ENCODE measurements at regions not wholly inside any gene's neighbourhood (a gene's known extent, or its start where the extent isn't known, plus 50 kb on each side); places are given as distances from the start of the nearest gene placed in this dataset.
"Not testable (repeated sequence)": the region's sequence is repeated elsewhere in the genome, so short reads cannot be mapped to it uniquely, and the experiment has no call there.

DNA sequence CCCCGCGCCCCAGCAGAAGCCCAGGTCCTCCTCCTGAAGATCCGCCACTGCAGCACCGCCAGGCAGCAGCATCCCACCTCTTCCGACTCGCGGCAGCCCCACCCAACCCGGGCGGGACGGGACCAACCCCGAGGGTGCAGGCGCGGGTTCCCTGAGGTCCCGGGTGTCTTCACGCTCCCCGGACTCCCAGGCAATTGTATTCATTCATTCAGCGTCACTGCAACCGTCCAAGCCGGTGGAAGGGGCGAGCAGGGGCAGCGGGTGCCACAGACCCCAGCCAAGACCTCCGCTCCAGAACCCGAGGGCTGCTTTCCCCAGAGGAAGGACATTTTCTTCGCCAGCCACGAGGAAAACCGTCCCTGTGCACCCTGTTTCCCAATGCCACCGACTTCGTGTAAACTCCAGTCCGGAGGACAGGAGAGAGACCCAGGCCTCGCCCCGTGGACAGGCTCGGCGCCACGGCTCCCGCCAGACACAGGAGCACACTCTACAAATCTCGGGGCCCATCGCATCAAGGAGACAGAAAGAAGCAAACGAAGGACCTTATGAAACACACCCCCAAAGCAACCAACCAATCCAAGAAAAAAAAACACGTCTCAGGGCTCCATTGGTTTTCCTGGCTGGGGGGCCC lies 1471.5 kb downstream of the FOXD4L5 start:
- peaks cover 10% of the 10 kb centered on the region for H3K4me1 ChIP-seq (ENCODE audit: control insufficient read depth, insufficient read depth, low read length, poor library complexity, severe bottlenecking)
- DNase-seq; H3K27me3 ChIP-seq (replicated peaks; ENCODE audit: control insufficient read depth, insufficient read depth, low read length, poor library complexity, severe bottlenecking); H3K36me3 ChIP-seq (ENCODE audit: control insufficient read depth, insufficient read depth, low read length); H3K27ac ChIP-seq (ENCODE audit: insufficient read depth, low read length, poor library complexity, severe bottlenecking); H3K9me3 ChIP-seq (ENCODE audit: control insufficient read depth, low read length); H3K4me3 ChIP-seq (ENCODE audit: insufficient read depth, low read depth, low read length, poor library complexity, severe bottlenecking): not testable (repeated sequence)

DNA sequence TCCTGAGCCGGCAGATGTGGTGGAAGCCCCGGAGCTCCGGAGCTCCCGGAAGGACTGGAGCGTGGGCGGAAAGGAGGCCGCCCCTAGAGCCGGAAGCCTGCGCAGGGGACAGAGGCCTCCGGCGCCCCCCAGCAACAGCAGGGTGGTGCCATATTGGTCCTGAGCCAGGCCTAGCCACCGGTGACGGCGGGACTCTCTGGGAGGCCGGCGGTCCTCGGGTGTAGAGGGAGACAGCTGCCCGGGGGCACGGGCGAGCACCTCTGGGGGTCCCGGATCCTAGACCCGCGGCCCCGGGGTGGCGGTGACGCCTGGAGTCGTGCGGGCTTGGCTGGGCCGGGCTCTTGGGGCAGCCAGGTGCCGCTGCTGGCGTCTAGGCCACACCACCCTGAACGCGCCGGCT lies 1472.2 kb downstream of the FOXD4L5 start:
- not testable (repeated sequence) for H3K27me3 ChIP-seq (replicated peaks; ENCODE audit: control insufficient read depth, insufficient read depth, low read length, poor library complexity, severe bottlenecking); H3K9me3 ChIP-seq (ENCODE audit: control insufficient read depth, low read length); H3K4me3 ChIP-seq (ENCODE audit: insufficient read depth, low read depth, low read length, poor library complexity, severe bottlenecking); H3K4me1 ChIP-seq (ENCODE audit: control insufficient read depth, insufficient read depth, low read length, poor library complexity, severe bottlenecking); DNase-seq; H3K36me3 ChIP-seq (ENCODE audit: control insufficient read depth, insufficient read depth, low read length); H3K27ac ChIP-seq (ENCODE audit: insufficient read depth, low read length, poor library complexity, severe bottlenecking)

DNA sequence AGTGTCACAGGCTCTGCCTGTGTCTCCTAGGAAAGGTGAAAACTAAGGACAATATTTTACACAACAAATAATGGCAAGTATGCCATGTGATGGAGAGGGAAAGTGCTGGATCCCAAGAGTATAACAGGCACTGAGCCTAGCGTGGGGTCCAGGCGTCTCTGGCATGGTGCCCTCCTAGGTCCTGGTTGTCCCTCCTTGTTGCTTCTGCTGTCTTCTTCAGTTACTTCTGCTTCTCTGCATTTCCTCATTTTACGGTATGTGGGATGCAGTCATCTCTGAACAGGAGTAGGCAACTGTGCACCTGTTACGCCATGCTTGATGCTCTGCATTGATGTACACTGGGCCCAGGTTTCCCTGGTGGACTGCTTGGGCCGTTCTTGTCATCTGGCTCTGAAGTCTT lies 1480.8 kb downstream of the FOXD4L5 start:
- H3K27ac ChIP-seq (ENCODE audit: insufficient read depth, low read length, poor library complexity, severe bottlenecking); H3K4me3 ChIP-seq (ENCODE audit: insufficient read depth, low read depth, low read length, poor library complexity, severe bottlenecking); H3K27me3 ChIP-seq (replicated peaks; ENCODE audit: control insufficient read depth, insufficient read depth, low read length, poor library complexity, severe bottlenecking); DNase-seq; H3K9me3 ChIP-seq (ENCODE audit: control insufficient read depth, low read length); H3K36me3 ChIP-seq (ENCODE audit: control insufficient read depth, insufficient read depth, low read length); H3K4me1 ChIP-seq (ENCODE audit: control insufficient read depth, insufficient read depth, low read length, poor library complexity, severe bottlenecking): not testable (repeated sequence)

DNA sequence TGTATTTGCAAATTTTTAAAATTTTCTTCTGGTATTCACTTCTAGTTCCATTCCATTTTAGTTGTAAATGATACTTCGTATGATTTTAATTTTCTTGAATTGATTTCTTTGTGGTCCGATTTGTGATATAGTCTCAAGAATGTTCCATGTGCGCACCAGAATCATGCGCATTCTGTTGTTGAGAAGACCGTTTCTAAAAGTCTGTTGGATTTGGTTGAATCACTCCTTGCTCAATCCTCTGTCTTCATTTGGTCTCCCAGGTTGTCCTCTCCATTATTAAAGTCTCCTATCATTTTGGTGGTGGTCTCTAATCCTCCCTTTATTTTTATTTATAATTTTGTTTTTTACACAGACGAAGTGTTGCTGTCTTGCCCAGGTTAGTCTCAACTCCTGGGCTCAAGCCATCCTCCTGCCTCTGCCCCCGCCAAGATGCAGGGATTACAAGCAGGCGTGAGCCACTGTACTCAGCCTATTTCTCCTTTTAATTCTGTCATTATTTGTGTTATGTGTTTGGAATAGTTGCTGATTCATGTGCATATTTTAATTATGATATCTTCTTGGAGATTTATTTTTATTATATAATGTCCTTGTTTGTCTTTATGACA lies 1490.8 kb downstream of the FOXD4L5 start:
- H3K36me3 ChIP-seq (ENCODE audit: control insufficient read depth, insufficient read depth, low read length); H3K4me1 ChIP-seq (ENCODE audit: control insufficient read depth, insufficient read depth, low read length, poor library complexity, severe bottlenecking); H3K27me3 ChIP-seq (replicated peaks; ENCODE audit: control insufficient read depth, insufficient read depth, low read length, poor library complexity, severe bottlenecking); H3K27ac ChIP-seq (ENCODE audit: insufficient read depth, low read length, poor library complexity, severe bottlenecking); H3K9me3 ChIP-seq (ENCODE audit: control insufficient read depth, low read length); DNase-seq; H3K4me3 ChIP-seq (ENCODE audit: insufficient read depth, low read depth, low read length, poor library complexity, severe bottlenecking): not testable (repeated sequence)

DNA sequence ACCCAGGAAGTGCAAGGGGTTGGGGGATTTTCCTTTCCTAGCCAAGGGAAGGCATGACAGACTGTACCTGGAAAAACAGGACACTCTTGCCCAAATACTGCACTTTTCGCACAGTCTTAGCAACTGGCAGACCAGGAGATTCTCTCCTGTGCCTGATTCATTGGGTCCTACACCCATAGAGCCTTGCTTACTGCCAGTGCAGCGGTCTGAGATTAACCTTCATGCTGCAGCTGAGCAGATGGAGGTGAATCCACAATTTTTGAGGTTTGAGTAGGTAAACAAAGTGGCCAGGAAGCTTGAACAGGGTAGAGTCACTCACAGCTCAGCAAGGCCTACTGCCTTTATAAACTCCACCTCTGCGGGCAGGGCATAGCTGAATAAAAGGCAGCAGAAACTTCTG lies 1497.6 kb downstream of the FOXD4L5 start:
- H3K4me3 ChIP-seq (ENCODE audit: insufficient read depth, low read depth, low read length, poor library complexity, severe bottlenecking); H3K36me3 ChIP-seq (ENCODE audit: control insufficient read depth, insufficient read depth, low read length); H3K27ac ChIP-seq (ENCODE audit: insufficient read depth, low read length, poor library complexity, severe bottlenecking); DNase-seq; H3K9me3 ChIP-seq (ENCODE audit: control insufficient read depth, low read length); H3K27me3 ChIP-seq (replicated peaks; ENCODE audit: control insufficient read depth, insufficient read depth, low read length, poor library complexity, severe bottlenecking); H3K4me1 ChIP-seq (ENCODE audit: control insufficient read depth, insufficient read depth, low read length, poor library complexity, severe bottlenecking): not testable (repeated sequence)

DNA sequence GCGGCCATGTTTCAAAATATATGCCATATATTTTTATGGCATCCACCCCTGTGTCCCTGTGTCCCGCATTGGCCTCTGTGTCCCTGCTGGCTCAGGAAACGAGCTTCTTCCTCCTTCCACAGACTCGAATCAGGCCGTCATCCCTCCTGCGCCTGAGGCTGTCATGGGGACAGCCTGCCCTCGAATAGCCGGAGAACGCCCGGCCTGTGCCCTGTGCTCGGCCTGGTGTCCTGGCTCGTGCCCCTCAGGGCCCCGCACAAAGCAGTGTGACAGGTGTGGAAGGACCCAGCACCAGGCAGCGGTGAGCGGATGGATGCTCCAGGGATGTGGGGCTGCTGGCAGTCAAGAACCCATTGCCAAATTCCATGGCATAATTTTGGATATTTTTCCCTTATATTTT lies 1500.0 kb downstream of the FOXD4L5 start:
- not testable (repeated sequence) for H3K27me3 ChIP-seq (replicated peaks; ENCODE audit: control insufficient read depth, insufficient read depth, low read length, poor library complexity, severe bottlenecking); H3K4me3 ChIP-seq (ENCODE audit: insufficient read depth, low read depth, low read length, poor library complexity, severe bottlenecking); H3K27ac ChIP-seq (ENCODE audit: insufficient read depth, low read length, poor library complexity, severe bottlenecking); H3K4me1 ChIP-seq (ENCODE audit: control insufficient read depth, insufficient read depth, low read length, poor library complexity, severe bottlenecking); DNase-seq; H3K9me3 ChIP-seq (ENCODE audit: control insufficient read depth, low read length); H3K36me3 ChIP-seq (ENCODE audit: control insufficient read depth, insufficient read depth, low read length)

DNA sequence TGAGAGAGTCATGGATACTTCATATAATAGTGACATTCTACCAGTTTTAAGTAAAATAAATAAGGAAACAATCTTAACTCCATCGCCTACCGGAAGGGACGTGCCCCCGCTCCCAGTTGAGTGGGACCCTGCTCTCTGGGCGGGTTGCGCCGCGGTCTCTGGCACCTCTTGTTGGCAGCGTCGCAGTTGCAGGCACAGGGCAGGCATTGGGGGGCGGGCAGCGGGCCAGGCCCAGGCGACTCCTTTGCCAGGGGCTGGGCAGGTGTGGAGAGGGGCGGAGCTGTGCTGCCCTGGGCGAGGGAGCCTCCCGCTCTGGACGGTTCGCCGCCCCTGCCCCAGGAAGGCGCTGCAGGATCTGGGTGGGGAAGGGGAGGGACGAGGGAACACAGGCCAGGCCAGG lies 1500.6 kb downstream of the FOXD4L5 start:
- H3K27ac ChIP-seq (ENCODE audit: insufficient read depth, low read length, poor library complexity, severe bottlenecking); H3K4me3 ChIP-seq (ENCODE audit: insufficient read depth, low read depth, low read length, poor library complexity, severe bottlenecking); H3K27me3 ChIP-seq (replicated peaks; ENCODE audit: control insufficient read depth, insufficient read depth, low read length, poor library complexity, severe bottlenecking); DNase-seq; H3K36me3 ChIP-seq (ENCODE audit: control insufficient read depth, insufficient read depth, low read length); H3K9me3 ChIP-seq (ENCODE audit: control insufficient read depth, low read length); H3K4me1 ChIP-seq (ENCODE audit: control insufficient read depth, insufficient read depth, low read length, poor library complexity, severe bottlenecking): not testable (repeated sequence)

DNA sequence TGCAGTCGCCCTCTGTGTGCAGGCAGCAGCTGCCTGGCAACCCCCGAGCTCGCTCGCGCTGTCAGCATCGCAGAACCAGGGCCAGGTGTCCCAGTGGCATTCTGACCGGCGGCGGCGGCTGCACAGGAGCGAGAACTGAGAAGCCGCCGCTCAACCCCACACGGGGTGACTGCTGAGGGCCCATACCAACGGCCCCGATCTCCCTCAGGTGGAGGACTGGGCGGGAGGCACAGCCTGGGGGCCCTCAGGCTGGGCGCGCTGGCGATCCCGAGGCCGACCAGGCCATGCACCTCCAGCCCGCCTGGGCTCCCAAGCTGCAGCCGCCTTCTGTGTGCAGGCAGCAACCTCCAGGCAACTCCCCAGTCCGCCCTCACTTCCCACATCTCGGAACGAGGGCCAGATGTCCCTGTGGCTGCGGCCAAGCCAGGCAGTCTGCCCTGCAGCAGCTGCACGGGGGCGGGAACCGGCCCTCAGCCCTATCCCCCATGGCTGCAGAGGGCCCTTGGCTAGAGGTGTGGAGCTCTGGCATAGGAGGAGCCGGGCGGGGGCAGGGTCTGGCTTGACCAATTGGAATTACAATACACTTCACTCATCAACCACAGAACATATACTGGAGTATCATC lies 1503.1 kb downstream of the FOXD4L5 start:
- not testable (repeated sequence) for H3K9me3 ChIP-seq (ENCODE audit: control insufficient read depth, low read length); H3K27ac ChIP-seq (ENCODE audit: insufficient read depth, low read length, poor library complexity, severe bottlenecking); H3K4me1 ChIP-seq (ENCODE audit: control insufficient read depth, insufficient read depth, low read length, poor library complexity, severe bottlenecking); H3K4me3 ChIP-seq (ENCODE audit: insufficient read depth, low read depth, low read length, poor library complexity, severe bottlenecking); DNase-seq; H3K36me3 ChIP-seq (ENCODE audit: control insufficient read depth, insufficient read depth, low read length); H3K27me3 ChIP-seq (replicated peaks; ENCODE audit: control insufficient read depth, insufficient read depth, low read length, poor library complexity, severe bottlenecking)

DNA sequence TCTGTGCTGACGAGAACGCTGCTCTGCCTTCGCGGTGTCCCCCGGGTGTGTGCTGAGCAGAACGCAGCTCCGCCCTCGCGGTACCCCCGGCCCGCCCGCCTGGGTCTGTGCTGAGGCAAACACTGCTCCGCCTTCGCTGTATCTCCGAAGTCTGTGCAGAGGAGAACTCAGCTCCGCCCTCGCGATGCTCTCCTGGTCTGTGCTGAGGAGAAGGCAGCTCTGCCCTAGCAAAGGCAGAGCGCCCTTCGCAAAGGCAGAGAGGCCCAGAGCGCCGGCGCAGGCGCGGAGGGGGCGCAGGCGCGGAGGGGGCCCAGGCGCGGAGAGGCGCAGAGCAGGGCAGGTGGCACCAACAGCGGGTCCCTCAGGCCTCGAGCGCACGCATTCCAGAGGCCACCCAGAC lies 1503.6 kb downstream of the FOXD4L5 start:
- not testable (repeated sequence) for H3K36me3 ChIP-seq (ENCODE audit: control insufficient read depth, insufficient read depth, low read length); H3K27ac ChIP-seq (ENCODE audit: insufficient read depth, low read length, poor library complexity, severe bottlenecking); H3K4me3 ChIP-seq (ENCODE audit: insufficient read depth, low read depth, low read length, poor library complexity, severe bottlenecking); DNase-seq; H3K9me3 ChIP-seq (ENCODE audit: control insufficient read depth, low read length); H3K27me3 ChIP-seq (replicated peaks; ENCODE audit: control insufficient read depth, insufficient read depth, low read length, poor library complexity, severe bottlenecking); H3K4me1 ChIP-seq (ENCODE audit: control insufficient read depth, insufficient read depth, low read length, poor library complexity, severe bottlenecking)

DNA sequence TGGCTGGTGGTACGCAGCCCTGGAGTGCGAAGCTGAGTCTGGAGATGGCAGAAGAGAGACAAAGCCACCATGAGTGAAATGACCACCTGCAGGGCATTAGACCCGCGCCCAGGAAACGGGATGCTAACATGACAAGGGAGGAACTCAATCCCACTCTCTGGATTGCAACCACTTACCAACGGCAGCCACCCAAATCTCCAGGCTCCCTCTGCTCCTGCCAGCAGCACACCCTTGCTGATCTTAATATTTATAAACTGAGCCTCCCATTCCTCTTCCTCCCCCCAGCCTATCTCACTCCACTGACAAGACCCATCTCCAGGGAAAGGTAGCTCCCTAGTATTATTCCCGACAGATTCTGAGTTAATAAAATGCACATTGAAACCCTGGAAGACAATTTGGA lies 1508.8 kb downstream of the FOXD4L5 start:
- not testable (repeated sequence) for H3K4me3 ChIP-seq (ENCODE audit: insufficient read depth, low read depth, low read length, poor library complexity, severe bottlenecking); DNase-seq; H3K9me3 ChIP-seq (ENCODE audit: control insufficient read depth, low read length); H3K27me3 ChIP-seq (replicated peaks; ENCODE audit: control insufficient read depth, insufficient read depth, low read length, poor library complexity, severe bottlenecking); H3K27ac ChIP-seq (ENCODE audit: insufficient read depth, low read length, poor library complexity, severe bottlenecking); H3K4me1 ChIP-seq (ENCODE audit: control insufficient read depth, insufficient read depth, low read length, poor library complexity, severe bottlenecking); H3K36me3 ChIP-seq (ENCODE audit: control insufficient read depth, insufficient read depth, low read length)

All from effector memory CD4-positive, alpha-beta T cell (primary cell).